Osteoblast (primary cell): ENCODE measurements at regions not wholly inside any gene's neighbourhood (a gene's known extent, or its start where the extent isn't known, plus 50 kb on each side); places are given as distances from the start of the nearest gene placed in this dataset.

Experiments
- DNase-seq: peaks from one replicate; pipeline ENCODE4 v3.0.0; 2011; ENCODE audit warnings: low spot score, mixed read lengths; ENCODE audit not compliant: insufficient read length; ENCODE audit errors: missing footprints
- H2AFZ ChIP-seq: 2 replicates; pipeline ENCODE4 v1.6.0; 2011; ENCODE audit warnings: mild to moderate bottlenecking, low read length
- H3K27ac ChIP-seq: 2 replicates; pipeline ENCODE4 v1.5.1; 2011; ENCODE audit warnings: mild to moderate bottlenecking, low read depth, low read length, moderate library complexity
- H3K27me3 ChIP-seq: 2 replicates; pipeline ENCODE4 v1.6.0; 2012; ENCODE audit warnings: mild to moderate bottlenecking, control low read depth, inconsistent platforms, low read length, moderate library complexity; ENCODE audit not compliant: insufficient read depth
- H3K36me3 ChIP-seq: 2 replicates; pipeline ENCODE4 v1.5.1; 2011; ENCODE audit warnings: mild to moderate bottlenecking, low read length, control low read depth, moderate library complexity; ENCODE audit not compliant: insufficient read depth
- H3K4me1 ChIP-seq: 2 replicates; pipeline ENCODE4 v1.5.1; 2011; ENCODE audit warnings: mild to moderate bottlenecking, low read length, control low read depth, moderate library complexity; ENCODE audit not compliant: insufficient read depth
- H3K4me2 ChIP-seq: 2 replicates; pipeline ENCODE4 v1.6.0; 2011; ENCODE audit warnings: mild to moderate bottlenecking, low read length; ENCODE audit not compliant: insufficient read depth
- H3K4me3 ChIP-seq: fragments of 200-600 bp; sonication (generic); 3 replicates; pipeline ENCODE4 v1.5.1; 2012; ENCODE audit warnings: mild to moderate bottlenecking, low read length, inconsistent platforms; ENCODE audit not compliant: insufficient read depth
- H3K79me2 ChIP-seq: 2 replicates; pipeline ENCODE4 v1.6.0; 2012; ENCODE audit warnings: mild to moderate bottlenecking, low read length, control low read depth, inconsistent platforms; ENCODE audit not compliant: insufficient read depth
- H3K9me3 ChIP-seq: 2 replicates; pipeline ENCODE4 v1.5.1; 2011; ENCODE audit warnings: low read depth, low read length, control low read depth
- H4K20me1 ChIP-seq: 2 replicates; pipeline ENCODE4 v1.6.0; 2012; ENCODE audit warnings: mild to moderate bottlenecking, low read length, control low read depth; ENCODE audit not compliant: insufficient read depth
- TF ChIP-seq, protein P1 (sequence below): IDR thresholded peaks from 2 replicates; pipeline ENCODE4 v1.5.1; 2011; ENCODE audit warnings: mild to moderate bottlenecking, low read depth, low read length, moderate library complexity; ENCODE audit errors: extremely low read depth

DNA sequence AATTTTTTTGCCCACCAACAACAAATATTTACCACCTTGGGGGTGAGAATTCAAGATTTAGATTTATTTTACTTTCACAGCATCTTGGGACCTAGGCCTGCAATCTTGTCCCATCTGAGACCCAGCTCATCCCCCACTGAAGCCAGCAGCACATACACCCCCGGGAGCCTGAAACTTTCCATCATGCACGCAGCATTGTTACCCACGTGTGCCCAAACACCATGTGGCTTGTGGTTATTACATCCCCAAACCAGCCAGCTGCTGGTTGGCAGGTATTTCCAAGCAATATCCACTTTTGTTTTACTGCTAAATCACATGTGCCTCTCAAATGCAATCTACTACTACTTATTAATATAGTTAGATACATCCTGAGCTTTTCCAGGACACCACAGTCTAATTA is 149.3 kb upstream of the NT5E start:
- no peaks in the 10 kb centered on the region for H3K4me1 ChIP-seq
- TF ChIP-seq, protein P1, sequence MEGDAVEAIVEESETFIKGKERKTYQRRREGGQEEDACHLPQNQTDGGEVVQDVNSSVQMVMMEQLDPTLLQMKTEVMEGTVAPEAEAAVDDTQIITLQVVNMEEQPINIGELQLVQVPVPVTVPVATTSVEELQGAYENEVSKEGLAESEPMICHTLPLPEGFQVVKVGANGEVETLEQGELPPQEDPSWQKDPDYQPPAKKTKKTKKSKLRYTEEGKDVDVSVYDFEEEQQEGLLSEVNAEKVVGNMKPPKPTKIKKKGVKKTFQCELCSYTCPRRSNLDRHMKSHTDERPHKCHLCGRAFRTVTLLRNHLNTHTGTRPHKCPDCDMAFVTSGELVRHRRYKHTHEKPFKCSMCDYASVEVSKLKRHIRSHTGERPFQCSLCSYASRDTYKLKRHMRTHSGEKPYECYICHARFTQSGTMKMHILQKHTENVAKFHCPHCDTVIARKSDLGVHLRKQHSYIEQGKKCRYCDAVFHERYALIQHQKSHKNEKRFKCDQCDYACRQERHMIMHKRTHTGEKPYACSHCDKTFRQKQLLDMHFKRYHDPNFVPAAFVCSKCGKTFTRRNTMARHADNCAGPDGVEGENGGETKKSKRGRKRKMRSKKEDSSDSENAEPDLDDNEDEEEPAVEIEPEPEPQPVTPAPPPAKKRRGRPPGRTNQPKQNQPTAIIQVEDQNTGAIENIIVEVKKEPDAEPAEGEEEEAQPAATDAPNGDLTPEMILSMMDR, result no peak
- no peak overlapping the region for H3K4me3 ChIP-seq
- H3K27me3 ChIP-seq, result no peaks in the 10 kb centered on the region
- H3K36me3 ChIP-seq, result no peaks in the 10 kb centered on the region
- no peak overlapping the region for H2AFZ ChIP-seq
- no peaks in the 10 kb centered on the region for H3K9me3 ChIP-seq
- no peaks in the 10 kb centered on the region for H3K79me2 ChIP-seq
- H3K4me2 ChIP-seq, result no peak overlapping the region
- H4K20me1 ChIP-seq, result no peaks in the 10 kb centered on the region
- H3K27ac ChIP-seq, result no peak overlapping the region
- no peak for DNase-seq

DNA sequence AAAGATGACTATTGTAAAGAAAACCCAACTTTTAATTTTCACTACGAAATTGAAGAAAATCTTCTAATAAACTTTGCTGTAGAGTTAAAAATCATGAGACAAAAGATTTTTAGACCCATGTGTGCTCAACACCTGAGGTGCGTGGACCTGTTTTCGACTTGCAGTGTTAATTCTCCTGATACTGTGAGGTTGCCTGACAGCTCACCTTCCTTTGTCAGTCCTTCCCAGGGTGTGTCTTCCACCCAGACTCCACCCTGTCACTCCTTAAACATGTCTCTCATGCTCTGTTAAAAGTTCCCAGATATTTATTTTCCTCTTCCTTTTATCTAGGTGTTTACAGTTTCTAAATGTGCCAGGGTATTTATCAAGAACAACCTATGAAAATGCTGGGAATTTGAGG is 151.3 kb upstream of the NT5E start:
- Histone ChIP-seq H3K27me3 (peaks cover 4% of the 10 kb centered on the region), H3K4me2 (no peak overlapping the region), H3K79me2 (no peaks in the 10 kb centered on the region), H3K9me3 (no peaks in the 10 kb centered on the region), H4K20me1 (no peaks in the 10 kb centered on the region), H2AFZ (no peak overlapping the region), H3K36me3 (no peaks in the 10 kb centered on the region), H3K4me3 (no peak overlapping the region), H3K4me1 (no peaks in the 10 kb centered on the region), H3K27ac (no peak overlapping the region)
- DNase-seq, result no peak
- TF ChIP-seq, protein P1, result no peak

DNA sequence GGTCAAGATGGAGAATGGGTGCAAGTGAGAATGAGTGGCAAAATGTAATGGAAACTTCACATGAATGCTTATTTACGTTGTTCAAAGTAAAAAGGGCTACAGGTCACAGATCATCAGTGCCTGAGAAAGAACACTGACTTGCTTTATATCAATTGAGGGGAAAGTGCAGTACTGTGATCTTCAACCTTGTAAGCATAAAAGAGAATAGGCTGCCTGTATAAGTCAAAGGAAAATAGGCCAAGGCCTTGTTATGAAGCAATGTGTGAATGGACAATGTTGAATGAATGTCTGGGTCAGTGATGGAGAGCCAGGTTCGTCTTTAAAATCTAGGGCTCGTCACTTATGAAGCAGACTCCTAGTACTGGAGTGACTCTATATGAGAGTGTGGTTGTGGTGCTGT is 158.6 kb upstream of the NT5E start:
- H3K27ac ChIP-seq, result no peak overlapping the region
- no peaks in the 10 kb centered on the region for H3K4me1 ChIP-seq
- H3K27me3 ChIP-seq, result peaks cover 9% of the 10 kb centered on the region
- TF ChIP-seq, protein P1, result no peak
- no peak for DNase-seq
- no peaks in the 10 kb centered on the region for H3K36me3 ChIP-seq
- H3K4me3 ChIP-seq, result no peak overlapping the region
- H3K4me2 ChIP-seq, result no peak overlapping the region
- no peaks in the 10 kb centered on the region for H4K20me1 ChIP-seq
- no peak overlapping the region for H2AFZ ChIP-seq
- H3K9me3 ChIP-seq, result no peaks in the 10 kb centered on the region
- no peaks in the 10 kb centered on the region for H3K79me2 ChIP-seq

DNA sequence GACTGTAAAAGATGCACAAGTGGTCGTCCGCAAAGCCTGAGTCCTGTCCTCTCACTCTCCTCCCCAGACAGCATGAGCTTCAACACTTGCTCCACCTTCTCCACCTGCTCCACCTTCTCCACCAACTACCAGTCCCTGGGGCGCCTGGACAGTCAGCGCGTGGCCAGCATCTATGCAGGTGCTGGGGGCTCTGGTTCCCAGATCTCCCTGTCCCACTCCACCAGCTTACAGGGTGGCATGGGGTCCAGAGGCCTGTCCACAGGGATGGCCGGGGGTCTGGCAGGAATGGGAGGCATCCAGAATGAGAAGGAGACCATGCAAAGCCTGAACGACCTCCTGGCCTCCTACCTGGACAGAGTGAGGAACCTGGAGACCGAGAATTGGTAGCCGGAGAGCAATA is 162.2 kb upstream of the NT5E start:
- Histone ChIP-seq H4K20me1 (no peaks in the 10 kb centered on the region), H3K36me3 (no peaks in the 10 kb centered on the region), H3K4me3 (no peak overlapping the region), H2AFZ (no peak overlapping the region), H3K4me1 (no peaks in the 10 kb centered on the region), H3K4me2 (no peak overlapping the region), H3K27ac (no peak overlapping the region), H3K79me2 (no peaks in the 10 kb centered on the region), H3K27me3 (no peaks in the 10 kb centered on the region), H3K9me3 (no peaks in the 10 kb centered on the region)
- TF ChIP-seq, protein P1, result no peak
- DNase-seq, result no peak
